Iris pigment epithelial cell (primary cell): ENCODE measurements at regions not wholly inside any gene's neighbourhood (a gene's known extent, or its start where the extent isn't known, plus 50 kb on each side); places are given as distances from the start of the nearest gene placed in this dataset.
A peak's percentile ranks its signal among the peaks of the same experiment; 100 is the strongest.
"Not testable (repeated sequence)": the region's sequence is repeated elsewhere in the genome, so short reads cannot be mapped to it uniquely, and the experiment has no call there.

Source experiments
- DNase-seq: peaks from one replicate; pipeline ENCODE4 v3.0.0-alpha.2; 2011; ENCODE audit warnings: low read depth

GRCh38 chr2:129918604-129919003 is 60.9 kb upstream of the RAB6C start:
- no peak for DNase-seq

DNA sequence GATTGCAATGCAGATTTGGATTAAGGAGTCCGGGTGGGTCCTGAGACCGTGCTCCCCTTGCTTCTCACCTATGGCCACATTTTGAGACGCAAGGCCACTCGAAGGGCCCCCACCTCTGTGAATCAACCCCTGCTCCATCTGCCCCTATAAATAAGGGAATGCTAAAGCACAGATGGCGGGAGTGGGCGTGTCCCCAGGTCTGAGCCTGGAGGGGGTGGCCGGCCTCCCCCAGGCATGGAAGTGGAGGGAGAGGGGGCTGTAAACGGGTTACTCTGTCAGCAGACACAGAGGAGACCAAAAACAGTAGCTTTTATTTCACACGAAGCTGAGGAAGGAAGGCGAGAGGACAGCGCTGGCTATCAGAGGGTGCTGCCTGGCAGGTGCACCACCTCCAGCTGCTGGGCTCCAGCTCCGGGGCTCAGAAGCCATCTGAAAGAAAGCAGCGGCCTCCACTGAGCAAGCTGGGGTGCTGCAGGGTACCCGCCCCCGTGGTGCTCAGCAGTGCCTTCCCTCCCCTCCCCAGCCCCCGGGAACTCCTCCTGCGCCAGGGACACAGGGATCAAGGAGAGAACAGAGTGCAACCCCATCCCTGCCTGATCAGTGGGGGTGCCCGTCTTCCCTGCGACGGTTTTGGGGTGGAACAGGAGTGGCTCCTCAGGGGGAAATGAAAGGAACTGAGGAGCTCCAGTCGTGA is 56.7 kb upstream of the RAB6C start:
- no peak for DNase-seq

- peak; percentile 42 for DNase-seq
Measured at GRCh38 chr2:129923265-129924091, 56.0 kb upstream of the RAB6C start.

DNA sequence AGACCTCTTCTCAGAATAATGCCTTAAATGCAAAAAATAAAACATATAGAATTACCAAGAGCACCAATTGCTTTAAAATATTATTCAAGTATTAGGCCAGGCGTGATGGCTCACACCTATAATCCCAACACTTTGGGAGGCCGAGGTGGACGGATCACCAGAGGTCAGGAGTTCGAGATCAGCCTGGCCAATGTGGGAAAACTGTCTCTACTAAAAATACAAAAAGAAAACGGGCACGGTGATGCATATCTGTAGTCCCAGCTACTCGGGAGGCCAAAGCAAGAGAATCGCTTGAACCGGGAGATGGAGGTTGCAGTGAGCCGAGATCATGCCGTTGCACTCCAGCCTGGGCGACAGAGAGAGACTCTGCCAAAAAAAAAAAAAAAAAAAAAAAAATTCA is 55.4 kb upstream of the RAB6C start:
- not testable (repeated sequence) for DNase-seq

GRCh38 chr2:129925381-129925780 is 54.1 kb upstream of the RAB6C start:
- DNase-seq, result no peak

GRCh38 chr2:129927696-129928095 is 51.8 kb upstream of the RAB6C start:
- no peak for DNase-seq

GRCh38 chr2:129929321-129930290 is 49.9 kb upstream of the RAB6C start:
- peak; percentile 20 for DNase-seq
